NCI-H2227 (cell line): ENCODE measurements at regions not wholly inside any gene's neighbourhood (a gene's known extent, or its start where the extent isn't known, plus 50 kb on each side); places are given as distances from the start of the nearest gene placed in this dataset.

ENCODE experiments used
- DNase-seq: peaks from one replicate; lab custom pipeline; 2025; ENCODE audit not compliant: unreplicated experiment; lab: John Stamatoyannopoulos, UW

- DNase-seq = no peak
Measured at GRCh38 chr9:16960084-16960483, 89.6 kb upstream of the BNC2 start.

GRCh38 chr9:16959391-16959790 lies 88.9 kb upstream of the BNC2 start:
- no peak for DNase-seq

- DNase-seq = no peak
Measured at GRCh38 chr9:16954040-16954439, 83.6 kb upstream of the BNC2 start.

- no peak for DNase-seq
Measured at GRCh38 chr9:16951502-16951901, 81.0 kb upstream of the BNC2 start.

GRCh38 chr9:16950051-16950450 lies 79.6 kb upstream of the BNC2 start:
- DNase-seq = no peak

- no peak for DNase-seq
Measured at GRCh38 chr9:16930578-16930977, 60.1 kb upstream of the BNC2 start.

- DNase-seq = no peak
Measured at GRCh38 chr9:16928179-16928945, 57.9 kb upstream of the BNC2 start.

- DNase-seq = no peak
Measured at GRCh38 chr9:16925426-16925825, 55.0 kb upstream of the BNC2 start.

GRCh38 chr9:16924311-16924915 lies 53.9 kb upstream of the BNC2 start:
- DNase-seq = no peak

GRCh38 chr9:16921855-16922254 lies 51.4 kb upstream of the BNC2 start:
- DNase-seq = no peak
